Tibial nerve (tissue), 4 donors: ENCODE measurements at regions not wholly inside any gene's neighbourhood (a gene's known extent, or its start where the extent isn't known, plus 50 kb on each side); places are given as distances from the start of the nearest gene placed in this dataset.

Source experiments
- EP300 ChIP-seq, 2 donors: sonication (generic); formaldehyde crosslinking; IDR thresholded peaks; one replicate each; pipeline ENCODE4 v1.6.1; 2017; ENCODE audit warnings: antibody characterized with exemption in 2 of 2, mild to moderate bottlenecking in 1 of 2
- POLR2A ChIP-seq, 2 donors: fragments of 450-650 bp; IDR thresholded peaks; one replicate each; pipeline ENCODE4 v1.6.1; 2017; ENCODE audit warnings: antibody characterized with exemption in 2 of 2, mild to moderate bottlenecking in 2 of 2, moderate library complexity in 2 of 2
- TF ChIP-seq, protein P1 (sequence below), 5 experiments: fragments of 200-600 bp in 3 of 5; fragments of 450-650 bp in 2 of 5; sonication (generic) in 3 of 5; IDR thresholded peaks; one replicate each; pipeline ENCODE4 v1.5.1; 2016 to 2019; ENCODE audit warnings: antibody characterized with exemption in 5 of 5, mild to moderate bottlenecking in 3 of 5, moderate library complexity in 2 of 5

- TF ChIP-seq, protein P1, sequence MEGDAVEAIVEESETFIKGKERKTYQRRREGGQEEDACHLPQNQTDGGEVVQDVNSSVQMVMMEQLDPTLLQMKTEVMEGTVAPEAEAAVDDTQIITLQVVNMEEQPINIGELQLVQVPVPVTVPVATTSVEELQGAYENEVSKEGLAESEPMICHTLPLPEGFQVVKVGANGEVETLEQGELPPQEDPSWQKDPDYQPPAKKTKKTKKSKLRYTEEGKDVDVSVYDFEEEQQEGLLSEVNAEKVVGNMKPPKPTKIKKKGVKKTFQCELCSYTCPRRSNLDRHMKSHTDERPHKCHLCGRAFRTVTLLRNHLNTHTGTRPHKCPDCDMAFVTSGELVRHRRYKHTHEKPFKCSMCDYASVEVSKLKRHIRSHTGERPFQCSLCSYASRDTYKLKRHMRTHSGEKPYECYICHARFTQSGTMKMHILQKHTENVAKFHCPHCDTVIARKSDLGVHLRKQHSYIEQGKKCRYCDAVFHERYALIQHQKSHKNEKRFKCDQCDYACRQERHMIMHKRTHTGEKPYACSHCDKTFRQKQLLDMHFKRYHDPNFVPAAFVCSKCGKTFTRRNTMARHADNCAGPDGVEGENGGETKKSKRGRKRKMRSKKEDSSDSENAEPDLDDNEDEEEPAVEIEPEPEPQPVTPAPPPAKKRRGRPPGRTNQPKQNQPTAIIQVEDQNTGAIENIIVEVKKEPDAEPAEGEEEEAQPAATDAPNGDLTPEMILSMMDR (IDR thresholded peaks at IDR 0.05) = no peak
- TF ChIP-seq POLR2A (IDR thresholded peaks at IDR 0.05) = no peak
- TF ChIP-seq EP300 (IDR thresholded peaks at IDR 0.05) = no peak
These were observed 420.5 kb upstream of the BCHE start for GRCh38 chr3:166257715-166258114.
